ENCODE measurements at regions not wholly inside any gene's neighbourhood (a gene's known extent, or its start where the extent isn't known, plus 50 kb on each side); places are given as distances from the start of the nearest gene placed in this dataset.
"Not testable (repeated sequence)": the region's sequence is repeated elsewhere in the genome, so short reads cannot be mapped to it uniquely, and the experiment has no call there.

DNA sequence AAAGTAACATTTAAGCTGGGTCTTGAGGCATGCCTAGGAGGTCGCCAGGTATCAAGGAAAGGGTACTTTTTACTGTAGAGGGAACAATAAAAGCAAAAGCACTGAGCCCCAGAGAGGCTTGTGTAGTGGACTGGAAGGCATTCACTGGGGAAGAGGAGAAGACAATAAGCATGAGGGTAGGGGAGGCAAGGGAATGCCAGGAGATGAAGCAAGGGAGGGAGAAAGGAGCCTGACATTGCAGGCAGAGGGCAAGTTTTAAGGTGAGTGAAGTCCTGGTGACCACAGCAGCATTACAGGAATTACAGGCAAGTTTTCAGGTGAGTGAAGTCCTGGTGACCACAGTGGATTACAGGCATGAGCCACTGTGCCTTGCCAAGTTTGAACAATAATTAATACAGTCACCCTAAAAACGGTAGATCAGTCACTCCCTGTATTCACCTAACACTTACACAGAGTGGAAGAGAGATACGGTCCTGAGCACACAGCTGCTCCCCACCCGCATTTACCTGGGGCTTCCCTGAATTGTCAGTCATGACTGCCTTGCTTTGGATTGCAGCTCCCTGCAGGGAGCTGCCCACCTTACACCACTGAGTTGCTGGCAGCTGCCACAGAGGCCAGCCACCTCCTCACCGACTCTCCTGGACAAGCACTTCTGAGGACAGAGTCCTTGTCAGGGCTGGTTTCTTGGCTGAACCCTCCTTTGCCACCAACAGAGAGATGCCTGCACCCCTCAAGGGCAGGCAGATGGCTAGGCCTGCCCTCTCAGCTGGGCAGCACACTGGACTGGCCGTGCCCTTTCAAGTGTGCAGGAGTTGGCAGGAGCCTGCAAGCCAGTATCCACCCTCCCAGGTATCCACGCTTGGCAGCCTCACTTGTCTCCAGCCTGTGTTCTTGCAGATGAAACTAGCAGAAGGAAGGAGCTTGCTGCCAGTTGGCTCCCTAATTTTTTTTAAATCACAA lies 59.0 kb upstream of the KCNK12 start:
- peaks cover 0 to 2% of the 10 kb centered on the region in 2 donors for H3K9me3 Mint-ChIP-seq
- no peak overlapping the region for H3K4me3 Mint-ChIP-seq
- peaks cover 0 to 1% of the 10 kb centered on the region in 2 donors for H3K4me1 Mint-ChIP-seq
- no peaks in the 10 kb centered on the region for H3K27me3 Mint-ChIP-seq
- ATAC-seq (replicated peaks) (no peak), DNase-seq (no peak)
- H3K36me3 Mint-ChIP-seq = no peaks in the 10 kb centered on the region
- no peak overlapping the region for H3K27ac Mint-ChIP-seq

DNA sequence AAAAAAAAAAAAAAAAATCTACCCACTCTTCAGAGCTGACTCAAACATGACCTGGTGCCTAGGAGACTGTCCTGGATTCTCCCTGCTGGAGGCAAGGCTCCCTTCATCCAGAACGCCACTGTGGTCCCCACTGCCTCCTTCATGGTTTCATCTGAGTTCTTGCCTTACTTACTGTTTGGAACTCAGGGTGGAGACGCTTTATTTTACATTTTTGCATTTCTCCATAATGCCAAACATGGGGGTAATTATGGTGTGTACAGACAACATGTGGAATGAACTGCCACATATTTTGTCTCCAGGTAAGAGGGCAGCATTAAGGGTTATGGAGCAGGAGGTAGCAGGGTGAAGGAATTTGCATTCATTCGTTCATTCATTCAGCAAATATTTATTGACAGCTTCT lies 58.1 kb upstream of the KCNK12 start:
- Mint-ChIP-seq H3K4me1 (peaks cover under 1 to 6% of the 10 kb centered on the region in 2 donors), H3K27ac (no peak overlapping the region), H3K4me3 (no peak overlapping the region), H3K9me3 (peaks cover 0 to 2% of the 10 kb centered on the region in 2 donors), H3K36me3 (no peaks in the 10 kb centered on the region), H3K27me3 (no peaks in the 10 kb centered on the region)
- ATAC-seq (replicated peaks) (no peak), DNase-seq (no peak)

DNA sequence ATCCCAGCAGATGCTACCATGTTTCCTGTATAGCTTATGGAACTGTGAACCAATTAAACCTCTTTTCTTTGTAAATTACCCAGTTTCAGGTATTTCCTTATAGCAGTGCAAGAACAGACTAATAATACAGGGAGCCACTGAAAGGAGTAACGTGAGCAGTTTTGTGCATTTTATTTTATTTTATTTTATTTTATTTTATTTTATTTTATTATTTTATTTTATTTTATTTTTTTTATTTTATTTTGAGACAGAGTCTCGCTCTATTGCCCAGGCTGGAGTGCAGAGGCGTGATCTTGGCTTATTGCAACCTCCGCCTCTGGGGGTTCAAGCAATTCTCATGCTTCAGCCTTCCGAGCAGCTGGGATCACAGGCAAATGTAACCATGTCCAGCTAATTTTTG lies 55.9 kb upstream of the KCNK12 start:
- ATAC-seq (replicated peaks) = no peak
- Mint-ChIP-seq H3K27ac (no peak overlapping the region), H3K27me3 (no peaks in the 10 kb centered on the region)

DNA sequence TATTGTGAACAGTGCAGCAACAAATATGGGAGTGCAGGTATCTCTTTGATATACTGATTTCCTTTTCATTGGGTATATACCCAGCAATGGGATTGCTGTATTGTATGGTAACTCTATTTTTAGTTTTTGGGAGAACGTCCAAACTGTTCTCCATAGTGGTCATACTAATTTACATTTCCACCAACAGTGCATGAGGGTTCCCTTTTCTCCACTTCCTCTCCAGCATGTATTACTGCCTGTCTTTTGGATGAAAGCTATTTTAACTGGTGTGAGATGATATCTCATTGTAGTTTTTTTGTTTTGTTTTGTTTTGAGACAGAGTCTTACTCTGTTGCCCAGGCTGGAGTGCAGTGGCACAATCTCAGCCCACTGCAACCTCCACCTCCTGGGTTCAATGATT lies 52.4 kb upstream of the KCNK12 start:
- peaks cover 8 to 12% of the 10 kb centered on the region in 2 donors for H3K4me1 Mint-ChIP-seq
- H3K36me3 Mint-ChIP-seq; DNase-seq; H3K9me3 Mint-ChIP-seq; ATAC-seq (replicated peaks); H3K27me3 Mint-ChIP-seq; H3K4me3 Mint-ChIP-seq; H3K27ac Mint-ChIP-seq: not testable (repeated sequence)

More for the DNA sequence above, 55.9 kb upstream of the KCNK12 start:
- Mint-ChIP-seq H3K4me3 (no peak overlapping the region), H3K36me3 (no peaks in the 10 kb centered on the region), H3K4me1 (peaks cover 8 to 12% of the 10 kb centered on the region in 2 donors), H3K9me3 (peaks cover 0 to 2% of the 10 kb centered on the region in 2 donors)
- no peak for DNase-seq

DNA sequence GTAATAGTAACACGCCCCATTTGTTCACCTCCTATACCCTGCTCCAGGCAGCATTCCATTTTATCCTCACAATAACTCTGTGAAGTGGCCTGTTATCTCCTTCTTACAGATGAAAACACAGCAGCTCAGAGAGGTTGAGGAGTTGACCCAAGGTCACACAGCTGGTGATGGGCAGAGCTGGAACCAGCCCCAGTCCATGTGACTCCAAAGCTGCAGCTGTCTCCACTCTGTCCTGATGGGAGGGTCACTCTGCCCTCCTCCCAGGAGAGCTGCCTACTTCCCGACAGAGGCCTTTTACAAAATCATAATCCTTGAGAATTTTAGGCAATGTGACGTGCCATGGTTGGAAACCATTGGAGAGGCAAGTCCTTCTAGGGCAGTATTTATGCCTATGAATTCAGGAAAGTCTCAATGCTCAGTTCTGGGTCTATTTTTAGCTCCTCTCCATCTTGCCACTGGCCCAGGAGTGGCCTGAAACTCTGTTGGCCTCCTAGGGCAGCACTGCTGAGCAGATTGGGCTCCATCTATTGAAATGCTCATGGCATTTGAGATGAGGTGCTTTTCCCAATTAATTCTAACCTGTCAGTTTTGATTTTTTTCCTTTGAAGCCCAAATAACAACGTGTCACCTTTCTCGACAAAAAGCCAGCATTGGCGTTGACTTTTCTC lies 50.1 kb upstream of the KCNK12 start:
- H3K4me3 Mint-ChIP-seq = no peak overlapping the region
- no peaks in the 10 kb centered on the region for H3K27me3 Mint-ChIP-seq
- no peak overlapping the region for H3K27ac Mint-ChIP-seq
- no peak for DNase-seq
- H3K36me3 Mint-ChIP-seq = no peaks in the 10 kb centered on the region
- ATAC-seq (replicated peaks) = no peak
- H3K9me3 Mint-ChIP-seq = peaks cover 0 to 2% of the 10 kb centered on the region in 2 donors
- H3K4me1 Mint-ChIP-seq = peaks cover 8 to 12% of the 10 kb centered on the region in 2 donors

Data from stimulated activated naive B cell treated with anti-CD40 and anti-IgM and Interleukin-4, amounts not matched to agents 10 μg/mL and 1 μg/mL and 100 μg/mL, for 72 hours (primary cell).